22Rv1 (cell line): ENCODE measurements at regions not wholly inside any gene's neighbourhood (a gene's known extent, or its start where the extent isn't known, plus 50 kb on each side); places are given as distances from the start of the nearest gene placed in this dataset.

Experiments used
- ZFX ChIP-seq: fragments of 450-650 bp; IDR thresholded peaks from 2 replicates; pipeline ENCODE4 v1.6.1; 2017; ENCODE audit warnings: antibody characterized with exemption, borderline replicate concordance
- TF ChIP-seq, protein P1 (sequence below): fragments of 450-650 bp; IDR thresholded peaks from 2 replicates; pipeline ENCODE4 v1.5.1; 2017; ENCODE audit warnings: mild to moderate bottlenecking

GRCh38 chr1:4058122-4058521 lies 158.1 kb upstream of the C1orf174 start:
- TF ChIP-seq, protein P1, sequence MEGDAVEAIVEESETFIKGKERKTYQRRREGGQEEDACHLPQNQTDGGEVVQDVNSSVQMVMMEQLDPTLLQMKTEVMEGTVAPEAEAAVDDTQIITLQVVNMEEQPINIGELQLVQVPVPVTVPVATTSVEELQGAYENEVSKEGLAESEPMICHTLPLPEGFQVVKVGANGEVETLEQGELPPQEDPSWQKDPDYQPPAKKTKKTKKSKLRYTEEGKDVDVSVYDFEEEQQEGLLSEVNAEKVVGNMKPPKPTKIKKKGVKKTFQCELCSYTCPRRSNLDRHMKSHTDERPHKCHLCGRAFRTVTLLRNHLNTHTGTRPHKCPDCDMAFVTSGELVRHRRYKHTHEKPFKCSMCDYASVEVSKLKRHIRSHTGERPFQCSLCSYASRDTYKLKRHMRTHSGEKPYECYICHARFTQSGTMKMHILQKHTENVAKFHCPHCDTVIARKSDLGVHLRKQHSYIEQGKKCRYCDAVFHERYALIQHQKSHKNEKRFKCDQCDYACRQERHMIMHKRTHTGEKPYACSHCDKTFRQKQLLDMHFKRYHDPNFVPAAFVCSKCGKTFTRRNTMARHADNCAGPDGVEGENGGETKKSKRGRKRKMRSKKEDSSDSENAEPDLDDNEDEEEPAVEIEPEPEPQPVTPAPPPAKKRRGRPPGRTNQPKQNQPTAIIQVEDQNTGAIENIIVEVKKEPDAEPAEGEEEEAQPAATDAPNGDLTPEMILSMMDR: no peak
- TF ChIP-seq ZFX: no peak
